GM19438 (cell line): ENCODE measurements at regions not wholly inside any gene's neighbourhood (a gene's known extent, or its start where the extent isn't known, plus 50 kb on each side); places are given as distances from the start of the nearest gene placed in this dataset.
"Not testable (repeated sequence)": the region's sequence is repeated elsewhere in the genome, so short reads cannot be mapped to it uniquely, and the experiment has no call there.

Experiments
- ATAC-seq: cut with Tn5 transposase; IDR thresholded peaks from one replicate; pipeline ENCODE4 v1.9.1; 2021; ENCODE audit warnings: low read depth; ENCODE audit not compliant: unreplicated experiment

DNA sequence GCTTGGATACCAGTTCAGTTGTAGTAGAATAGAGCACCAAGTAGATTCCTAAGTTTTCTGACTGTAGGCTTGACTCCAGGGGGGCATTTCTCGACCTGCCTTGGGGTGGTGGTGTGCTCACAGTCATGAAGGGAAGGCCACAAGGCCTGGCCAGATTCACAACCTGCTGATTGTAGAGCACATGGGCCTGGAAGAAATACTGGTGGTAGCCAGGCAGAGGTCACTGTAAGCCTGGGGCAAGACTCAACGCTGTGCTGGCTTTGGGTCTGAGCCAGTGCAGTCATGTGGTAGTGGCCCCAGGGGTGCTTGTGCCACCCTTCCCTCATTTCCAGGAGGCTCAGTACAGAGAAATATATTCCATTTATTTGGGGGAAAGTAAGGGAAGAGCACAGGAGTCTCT is 832.3 kb upstream of the SLC10A2 start:
- no peak for ATAC-seq

- ATAC-seq = no peak
Observed at GRCh38 chr13:103895835-103896531, 829.8 kb upstream of the SLC10A2 start.

GRCh38 chr13:103894626-103895025 is 828.4 kb upstream of the SLC10A2 start:
- ATAC-seq = no peak

GRCh38 chr13:103884101-103884723 is 818.0 kb upstream of the SLC10A2 start:
- no peak for ATAC-seq

GRCh38 chr13:103883698-103884097 is 817.5 kb upstream of the SLC10A2 start:
- no peak for ATAC-seq

GRCh38 chr13:103883164-103883563 is 816.9 kb upstream of the SLC10A2 start:
- ATAC-seq = no peak

- not testable (repeated sequence) for ATAC-seq
Observed at GRCh38 chr13:103880146-103880545, 813.9 kb upstream of the SLC10A2 start.

DNA sequence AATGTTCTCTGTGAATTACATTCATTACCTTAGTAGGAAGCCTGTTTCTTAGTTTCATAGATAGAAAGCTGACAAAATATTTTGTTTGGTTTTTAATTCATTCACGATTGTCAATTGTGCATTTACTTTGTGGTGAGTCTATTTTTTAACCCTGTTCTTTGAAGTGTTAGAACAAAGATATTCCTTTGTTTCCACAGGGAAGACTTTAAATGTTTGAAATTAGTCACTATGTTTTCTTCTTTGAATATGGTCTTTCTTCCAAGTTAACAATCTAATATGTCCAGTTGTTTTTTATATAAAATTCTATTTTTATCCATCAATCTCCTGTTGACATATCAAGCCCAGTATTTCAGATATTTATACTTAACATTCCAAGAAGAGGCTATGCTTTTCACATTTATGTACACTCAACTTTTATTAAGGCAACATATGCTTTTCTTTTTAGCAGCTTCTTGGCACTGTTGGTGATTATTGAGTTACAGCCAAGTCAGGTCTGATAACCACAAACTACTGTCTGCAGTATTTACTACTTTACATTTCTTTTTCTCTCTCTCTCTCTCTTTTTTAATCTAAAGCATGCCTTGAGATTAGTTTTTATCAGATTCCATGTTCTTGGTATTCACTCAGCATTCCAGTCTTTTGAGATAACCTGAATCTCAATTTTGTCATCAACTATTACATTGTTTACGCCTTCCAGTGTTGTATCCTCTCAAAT is 812.8 kb upstream of the SLC10A2 start:
- ATAC-seq = no peak

- ATAC-seq = no peak
Observed at GRCh38 chr13:103876571-103876970, 810.4 kb upstream of the SLC10A2 start.

- no peak for ATAC-seq
Observed at GRCh38 chr13:103873725-103874124, 807.5 kb upstream of the SLC10A2 start.

- no peak for ATAC-seq
Observed at GRCh38 chr13:103866048-103866447, 799.8 kb upstream of the SLC10A2 start.

DNA sequence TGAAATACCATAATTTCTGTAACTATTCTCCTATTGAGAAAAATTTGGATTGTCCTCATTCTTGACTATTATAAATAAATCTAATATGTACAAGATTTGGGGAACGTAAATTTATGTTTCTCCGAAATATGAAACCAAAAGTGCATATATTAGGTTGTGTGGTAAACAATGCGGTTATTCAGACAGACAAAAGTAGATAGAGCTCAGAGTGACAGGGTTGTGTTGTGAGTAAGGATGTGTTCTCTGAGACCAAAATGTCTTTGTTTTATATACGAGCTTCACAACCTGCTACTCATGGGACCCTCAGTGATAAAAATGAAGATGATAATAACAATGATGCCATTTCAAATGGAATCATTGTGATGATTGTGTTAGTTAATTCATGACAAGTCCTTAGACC is 796.3 kb upstream of the SLC10A2 start:
- ATAC-seq = no peak

GRCh38 chr13:103859952-103860351 is 793.7 kb upstream of the SLC10A2 start:
- no peak for ATAC-seq

DNA sequence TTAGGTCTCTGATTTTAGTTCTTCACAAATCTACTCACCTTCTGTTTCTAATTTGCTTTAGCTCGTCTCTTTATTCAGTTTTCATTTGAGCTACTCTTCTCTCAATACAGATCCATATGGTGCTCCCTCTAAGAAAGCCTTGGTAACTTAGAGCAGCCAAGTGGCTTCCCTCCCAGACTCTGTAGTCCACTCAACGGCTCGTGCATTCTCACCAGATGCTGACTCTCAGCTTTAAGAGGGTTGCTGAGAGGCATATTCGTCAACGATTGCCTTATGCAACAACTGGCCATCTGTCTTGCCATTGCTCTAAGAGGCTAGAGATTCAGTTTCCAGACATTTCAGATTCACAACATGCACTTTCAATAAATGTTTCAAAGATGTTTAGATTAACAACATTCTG is 785.8 kb upstream of the SLC10A2 start:
- no peak for ATAC-seq

DNA sequence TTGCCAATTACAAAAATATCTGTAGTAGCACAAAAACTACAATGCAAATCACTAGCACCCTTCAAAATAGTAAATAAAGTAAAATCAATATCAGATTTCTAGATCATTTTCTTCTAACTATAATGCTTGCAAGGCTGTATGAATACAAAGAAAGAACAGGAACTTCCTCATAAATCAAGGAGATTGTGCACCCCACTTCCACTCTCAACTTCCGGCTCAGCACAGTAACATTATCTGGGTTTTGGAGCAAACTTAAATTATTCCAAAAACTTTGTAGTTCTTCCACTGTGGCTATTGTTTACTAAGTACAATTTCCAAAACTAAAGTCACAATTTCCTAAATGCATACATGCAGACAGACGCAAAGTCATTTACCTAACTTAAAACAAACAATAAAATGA is 778.3 kb upstream of the SLC10A2 start:
- ATAC-seq = no peak

- no peak for ATAC-seq
Observed at GRCh38 chr13:103839460-103839859, 773.2 kb upstream of the SLC10A2 start.

- ATAC-seq = no peak
Observed at GRCh38 chr13:103835052-103835451, 768.8 kb upstream of the SLC10A2 start.

- ATAC-seq = no peak
Observed at GRCh38 chr13:103833294-103833852, 767.2 kb upstream of the SLC10A2 start.

DNA sequence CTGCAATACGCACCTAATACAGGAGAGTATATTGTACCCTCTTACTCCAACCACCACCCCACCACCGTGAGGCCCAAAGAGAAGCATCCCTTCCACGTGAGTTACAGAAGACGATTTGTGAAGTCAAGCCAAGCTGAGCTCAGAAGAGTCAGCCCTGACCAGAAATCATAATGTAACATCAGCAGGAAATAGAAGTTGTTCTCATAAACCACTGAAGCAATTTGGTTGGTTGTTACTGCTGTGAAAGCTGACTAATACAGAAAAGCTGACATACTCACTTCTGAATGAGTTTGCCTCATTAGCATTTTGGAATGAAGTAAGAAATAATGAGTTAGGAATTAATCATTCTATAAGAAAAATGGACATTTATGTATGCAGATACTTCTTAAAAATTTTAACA is 749.4 kb upstream of the SLC10A2 start:
- ATAC-seq = no peak

DNA sequence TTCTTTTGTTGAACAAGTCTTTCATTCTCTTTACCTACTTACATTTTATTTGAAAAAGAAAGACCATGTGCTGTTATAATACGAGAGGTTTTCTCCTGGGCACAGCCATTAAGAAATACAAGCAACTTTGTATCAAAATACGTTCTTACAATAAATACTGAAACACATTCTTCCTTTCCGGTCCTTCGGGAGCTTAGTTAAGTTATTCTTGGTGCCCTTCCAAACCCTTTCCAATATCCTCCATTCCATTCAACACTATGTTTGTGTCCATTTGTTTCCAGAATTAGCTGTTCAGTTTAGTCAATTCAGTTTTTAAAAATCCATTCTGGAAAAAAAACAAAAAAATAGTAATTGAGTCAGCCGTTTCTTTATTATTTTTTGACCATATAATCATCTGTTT is 746.8 kb upstream of the SLC10A2 start:
- ATAC-seq = no peak

- ATAC-seq = no peak
Observed at GRCh38 chr13:103812558-103812957, 746.3 kb upstream of the SLC10A2 start.

- ATAC-seq = no peak
Observed at GRCh38 chr13:103810026-103810425, 743.8 kb upstream of the SLC10A2 start.
